Left renal pelvis (tissue), 4 donors: ENCODE measurements at regions not wholly inside any gene's neighbourhood (a gene's known extent, or its start where the extent isn't known, plus 50 kb on each side); places are given as distances from the start of the nearest gene placed in this dataset.

Experiments used
- DNase-seq, 4 donors: peaks; one replicate each; pipeline ENCODE4 v3.0.0-alpha.2; 2013; ENCODE audit warnings: low read depth in 4 of 4, low spot score in 3 of 4

DNA sequence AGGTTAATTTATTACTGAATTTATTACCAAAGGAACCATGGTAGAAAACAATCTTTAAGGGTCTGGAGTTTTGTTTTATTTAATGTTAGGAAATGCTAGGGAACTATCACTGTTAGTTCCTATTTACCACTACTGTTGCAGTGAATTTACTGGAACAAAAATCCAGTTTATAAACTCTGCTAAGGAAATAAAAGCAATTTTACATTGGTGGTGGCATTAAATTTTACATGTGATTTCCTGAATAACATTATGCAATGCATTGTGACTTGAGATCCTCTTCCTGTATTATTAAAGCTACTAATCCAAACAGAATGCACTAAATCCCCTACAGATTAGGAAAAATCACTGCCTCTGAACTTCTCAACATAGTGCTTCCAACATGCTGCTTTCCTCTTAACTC, 599.5 kb upstream of the PTGER4 start:
- DNase-seq = no peak

DNA sequence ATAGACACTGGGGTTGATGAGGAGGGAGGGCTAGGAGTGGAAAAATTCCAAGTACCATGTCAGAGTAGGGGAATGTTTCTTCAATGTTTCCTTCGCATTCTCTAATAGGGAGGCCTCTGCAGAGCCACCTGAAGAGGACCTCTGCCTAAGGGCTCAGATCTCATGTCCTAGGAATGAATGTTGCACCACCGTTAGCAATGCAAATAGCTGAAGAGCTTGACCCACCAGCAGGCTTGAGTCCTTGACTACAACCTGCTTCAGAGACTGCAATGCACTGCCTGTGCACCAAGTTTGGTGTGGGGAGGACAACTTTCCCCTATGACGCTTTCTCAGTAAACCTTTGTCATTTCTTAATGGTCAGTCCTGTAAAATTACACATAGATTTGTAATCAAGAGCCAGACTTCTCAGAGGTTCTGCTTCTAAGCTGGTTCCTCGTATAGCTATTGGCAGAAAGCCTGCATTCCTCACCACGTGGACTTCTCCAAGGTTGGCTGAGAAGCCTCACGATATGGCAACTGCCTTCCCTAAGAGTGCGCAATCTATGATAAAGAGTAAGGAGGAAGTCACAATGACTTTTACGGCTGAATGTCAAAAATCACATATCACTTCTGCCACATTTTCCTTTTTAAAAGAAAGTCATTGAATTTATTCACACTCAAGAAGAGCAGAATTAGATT, 600.7 kb upstream of the PTGER4 start:
- DNase-seq = no peak

- no peak for DNase-seq
Observed at GRCh38 chr5:40074826-40075225, 604.9 kb upstream of the PTGER4 start.

- no peak for DNase-seq
Observed at GRCh38 chr5:40073927-40074326, 605.8 kb upstream of the PTGER4 start.

- DNase-seq = no peak
Observed at GRCh38 chr5:40071870-40072269, 607.8 kb upstream of the PTGER4 start.

DNA sequence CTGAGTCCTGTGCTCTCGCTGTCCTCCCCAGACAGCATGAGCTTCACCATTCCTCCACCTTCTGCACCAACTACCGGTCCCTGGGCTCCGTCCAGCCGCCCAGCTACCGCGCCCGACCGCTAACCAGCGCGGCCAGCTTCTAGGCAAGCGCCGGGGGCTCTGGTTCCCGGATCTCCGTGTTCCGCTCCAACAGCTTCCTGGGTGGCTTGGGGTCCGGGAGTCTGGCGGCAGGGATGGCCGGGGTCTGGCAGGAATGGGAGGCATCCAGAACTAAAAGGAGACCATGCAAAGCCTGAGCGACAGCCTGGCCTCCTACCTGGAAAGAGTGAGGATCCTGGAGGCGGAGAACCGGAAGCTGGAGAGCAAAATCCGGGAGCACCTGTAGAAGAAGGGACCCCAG, 613.1 kb upstream of the PTGER4 start:
- DNase-seq = no peak

DNA sequence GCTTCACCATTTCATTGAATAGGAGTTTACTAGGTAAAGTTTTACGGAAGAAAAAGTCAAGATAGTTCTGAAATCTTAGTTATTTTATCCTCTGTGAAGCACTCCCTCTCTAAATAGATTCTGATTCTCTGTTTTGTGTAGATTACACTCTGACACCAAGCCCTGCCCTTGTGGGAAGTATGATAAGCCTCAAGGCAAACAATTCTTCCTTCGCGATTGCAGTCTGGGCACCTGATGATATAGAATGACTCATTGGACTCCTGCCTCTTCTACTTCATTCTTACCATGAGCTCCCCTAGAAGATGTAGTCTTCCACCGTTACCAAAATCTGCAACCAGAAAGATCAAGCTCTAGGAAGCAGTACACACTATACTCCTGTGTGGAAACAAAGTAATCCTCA, 626.9 kb upstream of the PTGER4 start:
- no peak for DNase-seq

GRCh38 chr5:40046792-40047191, 622.0 kb upstream of the DAB2 start:
- DNase-seq = no peak

DNA sequence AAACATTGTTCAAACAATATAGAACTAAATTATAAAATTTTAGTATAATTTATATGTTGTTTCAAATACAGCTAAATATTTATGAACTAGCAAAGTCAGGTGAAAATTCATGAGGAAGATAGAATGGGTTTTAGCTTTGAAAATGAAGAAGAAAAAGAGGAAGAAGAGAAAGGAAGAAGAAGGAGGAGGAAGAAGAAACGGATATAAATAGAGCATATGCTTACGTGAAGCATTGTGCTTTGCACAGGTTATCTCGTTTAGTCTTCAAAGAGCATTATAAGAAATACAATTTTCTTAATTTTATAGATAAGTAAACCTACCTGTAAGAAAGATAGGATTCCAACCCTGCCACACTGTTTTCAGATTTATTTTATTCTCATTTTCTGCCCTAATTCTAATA, 620.6 kb upstream of the DAB2 start:
- no peak for DNase-seq

DNA sequence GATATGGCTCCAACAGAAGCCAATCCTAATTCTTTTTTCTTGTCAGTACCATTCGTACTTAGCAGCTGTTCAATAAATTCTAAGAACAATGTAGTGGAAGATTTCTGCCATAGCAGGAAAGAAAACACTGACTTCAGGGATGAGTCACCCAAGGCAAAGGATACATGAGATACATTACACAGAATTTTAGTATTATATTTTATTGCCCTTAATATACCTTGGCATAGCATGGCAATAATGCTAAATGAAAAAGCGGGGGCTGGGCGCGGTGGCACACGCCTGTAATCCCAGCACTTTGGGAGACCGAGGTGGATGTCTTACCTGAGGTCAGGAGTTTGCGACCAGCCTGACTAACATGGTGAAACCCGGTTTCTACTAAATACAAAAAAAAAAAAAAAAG, 619.1 kb upstream of the DAB2 start:
- DNase-seq = no peak

GRCh38 chr5:40041452-40041851, 616.7 kb upstream of the DAB2 start:
- no peak for DNase-seq

DNA sequence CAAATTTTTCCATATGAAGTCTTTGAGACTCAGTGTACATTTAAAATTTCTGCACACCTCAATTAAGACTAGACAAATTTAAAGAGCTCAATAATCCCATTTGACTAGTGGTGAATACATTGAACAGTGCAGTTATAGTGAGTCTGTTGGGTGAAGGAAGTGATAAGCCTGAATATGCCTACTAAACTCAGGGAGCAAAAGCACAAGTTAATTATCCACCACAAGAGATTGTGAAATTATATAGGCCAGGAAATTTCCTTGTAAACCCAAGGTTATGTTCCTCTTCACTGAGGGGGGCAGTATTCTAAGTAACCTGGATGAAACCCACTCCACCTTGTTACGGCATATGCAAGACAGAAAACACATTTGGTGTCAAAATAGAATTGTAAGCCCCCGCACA, 612.9 kb upstream of the DAB2 start:
- DNase-seq = no peak

GRCh38 chr5:40034441-40034840, 609.7 kb upstream of the DAB2 start:
- DNase-seq = no peak

DNA sequence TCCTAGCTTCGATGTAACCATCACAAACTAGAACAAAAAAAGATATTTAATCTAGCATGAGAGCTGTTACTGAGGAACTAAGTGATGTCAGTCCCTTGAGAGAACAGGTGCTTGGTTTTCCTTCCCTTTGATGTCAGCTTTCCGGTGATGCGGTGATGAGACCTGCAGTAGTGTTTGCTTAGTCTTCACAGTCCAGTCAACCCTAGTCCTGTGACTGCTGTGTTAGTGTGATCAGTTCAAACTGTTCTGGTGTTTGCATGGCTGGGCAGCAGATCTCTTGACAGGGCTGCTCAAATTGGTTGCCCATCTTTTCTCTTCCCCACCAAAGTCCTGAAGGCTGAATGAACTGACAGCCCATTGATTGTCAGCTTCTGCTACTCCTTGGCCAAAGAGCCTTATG, 608.6 kb upstream of the DAB2 start:
- DNase-seq = no peak

- DNase-seq = no peak
Observed at GRCh38 chr5:40033009-40033408, 608.2 kb upstream of the DAB2 start.

- DNase-seq = no peak
Observed at GRCh38 chr5:40030661-40031060, 605.9 kb upstream of the DAB2 start.

DNA sequence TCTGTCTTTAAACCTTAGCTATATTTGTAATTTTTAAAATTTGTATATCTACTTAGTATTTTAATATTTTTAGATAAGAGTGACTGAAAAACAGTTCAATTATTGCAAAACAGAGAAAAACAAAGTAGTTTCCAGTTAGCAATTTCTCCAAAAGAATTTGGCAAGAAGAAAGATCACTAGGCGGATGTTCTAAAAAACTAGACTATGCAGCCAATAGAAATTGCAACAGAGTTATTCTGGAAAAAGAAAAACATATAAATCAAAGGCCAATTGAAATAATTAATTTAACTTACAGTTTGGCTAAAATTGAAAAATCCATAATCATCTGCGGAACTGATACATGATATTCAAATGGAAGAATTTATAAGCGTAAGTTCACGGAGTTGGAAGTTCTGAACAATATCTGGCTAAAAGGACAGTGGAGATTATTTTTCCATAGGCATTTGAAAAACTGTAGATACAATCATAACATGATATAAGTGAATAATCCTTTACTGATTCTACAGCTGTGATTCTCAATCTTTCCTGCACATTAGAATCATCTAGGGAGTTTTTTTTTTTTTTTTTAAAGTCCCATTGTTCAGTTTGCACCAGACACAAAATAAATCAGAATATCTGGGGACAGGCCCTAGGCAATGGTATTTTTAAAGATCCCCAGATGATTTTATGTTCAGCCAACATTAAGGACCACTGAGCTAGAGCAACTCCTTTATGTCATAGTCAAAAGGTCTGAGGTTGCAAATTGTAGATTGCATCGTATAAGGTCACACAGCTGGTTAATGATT, 605.1 kb upstream of the DAB2 start:
- no peak for DNase-seq

DNA sequence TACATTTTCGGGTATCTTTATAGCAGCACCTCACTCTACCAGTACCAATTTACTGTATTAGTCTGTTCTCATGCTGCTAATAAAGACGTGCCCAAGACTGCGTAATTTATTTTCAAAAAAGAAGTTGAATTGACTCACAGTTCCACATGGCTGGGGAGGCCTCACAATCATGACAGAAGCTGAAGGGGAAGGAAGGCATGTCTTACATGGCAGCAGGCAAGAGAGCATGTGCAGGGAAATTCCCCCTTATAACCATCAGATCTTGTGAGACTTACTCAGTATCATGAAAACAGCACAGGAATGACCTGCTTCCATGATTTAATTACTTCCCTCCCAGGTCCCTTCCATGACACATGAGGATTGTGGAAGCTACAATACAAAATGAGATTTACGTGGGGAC, 602.6 kb upstream of the DAB2 start:
- no peak for DNase-seq

DNA sequence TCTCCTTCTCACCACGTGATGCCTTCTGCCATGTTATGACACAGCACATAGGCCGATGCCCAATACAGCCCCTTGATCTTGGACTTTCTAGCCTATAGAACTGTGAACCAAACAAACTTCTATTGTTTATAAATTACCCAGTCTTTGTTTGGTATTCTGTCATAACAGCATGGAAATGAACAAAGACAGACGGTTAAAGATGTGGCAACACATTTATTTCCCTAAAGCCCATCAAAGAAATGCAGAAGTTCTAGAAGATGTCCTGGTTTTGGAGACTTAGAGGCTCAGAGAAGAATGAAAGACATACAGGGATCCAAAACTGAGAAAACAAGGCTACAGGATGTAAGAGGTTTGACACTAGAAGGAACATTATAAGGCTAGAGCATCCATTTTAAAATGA, 600.8 kb upstream of the DAB2 start:
- DNase-seq = no peak

DNA sequence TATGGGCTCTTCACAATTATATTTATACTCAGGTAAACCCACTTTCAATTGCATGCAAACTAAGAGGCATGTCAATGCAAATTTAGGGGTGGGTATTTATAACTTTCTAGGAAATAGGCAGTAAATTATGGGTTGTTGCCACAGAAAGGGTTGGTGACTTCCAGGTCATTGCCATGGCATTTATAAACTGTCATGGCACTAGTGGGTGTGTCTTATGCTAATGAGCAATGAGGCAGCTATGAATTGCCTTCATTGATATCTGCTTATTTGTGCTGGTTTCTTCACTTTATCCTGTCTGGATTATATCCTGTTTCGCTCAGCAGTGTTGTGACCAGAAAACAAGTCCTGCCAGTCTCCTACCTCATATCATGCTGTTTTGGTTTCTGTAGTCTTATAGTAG, 597.3 kb upstream of the DAB2 start:
- no peak for DNase-seq

- DNase-seq = no peak
Observed at GRCh38 chr5:40021007-40021406, 596.2 kb upstream of the DAB2 start.

- no peak for DNase-seq
Observed at GRCh38 chr5:40017918-40018317, 593.1 kb upstream of the DAB2 start.

GRCh38 chr5:40017135-40017534, 592.4 kb upstream of the DAB2 start:
- no peak for DNase-seq
